ENCODE measurements at regions not wholly inside any gene's neighbourhood (a gene's known extent, or its start where the extent isn't known, plus 50 kb on each side); places are given as distances from the start of the nearest gene placed in this dataset.
A peak's percentile ranks its signal among the peaks of the same experiment; 100 is the strongest.
"Not testable (repeated sequence)": the region's sequence is repeated elsewhere in the genome, so short reads cannot be mapped to it uniquely, and the experiment has no call there.

- not testable (repeated sequence) for H3K27ac ChIP-seq (ENCODE audit: low read depth, low read length); H3K27me3 ChIP-seq (ENCODE audit: control insufficient read depth, insufficient read depth, low read length); H3K9me3 ChIP-seq (ENCODE audit: control insufficient read depth, insufficient read depth, low read length); H3K9ac ChIP-seq (ENCODE audit: low read depth, low read length); H3K4me3 ChIP-seq (ENCODE audit: low read depth, low read length); H3K4me1 ChIP-seq (ENCODE audit: control insufficient read depth, insufficient read depth, low read length); H3K36me3 ChIP-seq (ENCODE audit: control insufficient read depth, insufficient read depth, low read length)
These were observed 127.4 kb upstream of the ANKRD30BL start for GRCh38 chr2:132289138-132289537.

- H3K27me3 ChIP-seq (ENCODE audit: control insufficient read depth, insufficient read depth, low read length) = not testable (repeated sequence)
These were observed 126.8 kb upstream of the GPR39 start for GRCh38 chr2:132289812-132290211.

GRCh38 chr2:132300592-132301378 is 115.8 kb upstream of the GPR39 start:
- not testable (repeated sequence) for H3K27ac ChIP-seq (ENCODE audit: low read depth, low read length); H3K4me3 ChIP-seq (ENCODE audit: low read depth, low read length); H3K36me3 ChIP-seq (ENCODE audit: control insufficient read depth, insufficient read depth, low read length); H3K9me3 ChIP-seq (ENCODE audit: control insufficient read depth, insufficient read depth, low read length); H3K27me3 ChIP-seq (ENCODE audit: control insufficient read depth, insufficient read depth, low read length); H3K4me1 ChIP-seq (ENCODE audit: control insufficient read depth, insufficient read depth, low read length); H3K9ac ChIP-seq (ENCODE audit: low read depth, low read length)

More at GRCh38 chr2:132289812-132290211, 126.8 kb upstream of the GPR39 start:
- not testable (repeated sequence) for H3K9ac ChIP-seq (ENCODE audit: low read depth, low read length); H3K36me3 ChIP-seq (ENCODE audit: control insufficient read depth, insufficient read depth, low read length); H3K27ac ChIP-seq (ENCODE audit: low read depth, low read length); H3K9me3 ChIP-seq (ENCODE audit: control insufficient read depth, insufficient read depth, low read length); H3K4me3 ChIP-seq (ENCODE audit: low read depth, low read length); H3K4me1 ChIP-seq (ENCODE audit: control insufficient read depth, insufficient read depth, low read length)

GRCh38 chr2:132304661-132305380 is 111.8 kb upstream of the GPR39 start:
- H3K9ac ChIP-seq (ENCODE audit: low read depth, low read length); H3K4me1 ChIP-seq (ENCODE audit: control insufficient read depth, insufficient read depth, low read length); H3K36me3 ChIP-seq (ENCODE audit: control insufficient read depth, insufficient read depth, low read length); H3K9me3 ChIP-seq (ENCODE audit: control insufficient read depth, insufficient read depth, low read length); H3K27me3 ChIP-seq (ENCODE audit: control insufficient read depth, insufficient read depth, low read length); H3K27ac ChIP-seq (ENCODE audit: low read depth, low read length): not testable (repeated sequence)
- peak overlapping the region; percentile 67 for H3K4me3 ChIP-seq (ENCODE audit: low read depth, low read length)

DNA sequence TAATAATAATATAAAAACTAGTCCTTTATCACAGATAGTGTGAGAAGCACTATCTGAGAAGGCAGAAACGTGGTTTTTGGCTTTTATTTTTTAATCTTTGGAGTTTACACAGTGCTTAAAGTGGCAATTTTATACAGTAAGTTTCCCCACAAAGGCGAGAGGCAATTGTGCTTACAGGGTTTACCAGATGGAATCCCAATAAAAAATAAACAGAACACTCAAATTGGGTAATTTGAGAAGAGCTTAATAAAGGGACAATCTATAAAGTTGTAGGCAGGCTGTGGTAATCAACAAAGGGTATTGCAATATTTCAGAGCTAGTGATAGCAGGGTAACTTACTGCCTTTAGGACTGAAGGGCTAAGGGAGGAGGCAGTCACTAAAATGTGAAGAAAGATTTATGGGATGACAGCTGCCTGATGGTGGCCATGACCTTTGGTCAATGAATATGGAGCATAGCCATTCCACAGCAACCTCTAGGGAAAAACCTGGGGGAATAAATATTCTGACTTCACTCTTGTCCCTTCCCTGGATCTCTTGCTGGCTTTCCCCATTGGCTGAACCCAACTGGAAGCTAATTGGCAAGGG is 108.9 kb upstream of the GPR39 start:
- H3K9ac ChIP-seq (ENCODE audit: low read depth, low read length); H3K4me1 ChIP-seq (ENCODE audit: control insufficient read depth, insufficient read depth, low read length); H3K27me3 ChIP-seq (ENCODE audit: control insufficient read depth, insufficient read depth, low read length); H3K27ac ChIP-seq (ENCODE audit: low read depth, low read length); H3K9me3 ChIP-seq (ENCODE audit: control insufficient read depth, insufficient read depth, low read length); H3K36me3 ChIP-seq (ENCODE audit: control insufficient read depth, insufficient read depth, low read length); H3K4me3 ChIP-seq (ENCODE audit: low read depth, low read length): not testable (repeated sequence)

GRCh38 chr2:132309203-132309602 is 107.4 kb upstream of the GPR39 start:
- H3K36me3 ChIP-seq (ENCODE audit: control insufficient read depth, insufficient read depth, low read length); H3K4me3 ChIP-seq (ENCODE audit: low read depth, low read length); H3K27ac ChIP-seq (ENCODE audit: low read depth, low read length); H3K4me1 ChIP-seq (ENCODE audit: control insufficient read depth, insufficient read depth, low read length); H3K27me3 ChIP-seq (ENCODE audit: control insufficient read depth, insufficient read depth, low read length); H3K9ac ChIP-seq (ENCODE audit: low read depth, low read length); H3K9me3 ChIP-seq (ENCODE audit: control insufficient read depth, insufficient read depth, low read length): not testable (repeated sequence)

- H3K9ac ChIP-seq (ENCODE audit: low read depth, low read length); H3K4me3 ChIP-seq (ENCODE audit: low read depth, low read length); H3K9me3 ChIP-seq (ENCODE audit: control insufficient read depth, insufficient read depth, low read length); H3K4me1 ChIP-seq (ENCODE audit: control insufficient read depth, insufficient read depth, low read length); H3K36me3 ChIP-seq (ENCODE audit: control insufficient read depth, insufficient read depth, low read length); H3K27ac ChIP-seq (ENCODE audit: low read depth, low read length); H3K27me3 ChIP-seq (ENCODE audit: control insufficient read depth, insufficient read depth, low read length): not testable (repeated sequence)
These were observed 101.1 kb upstream of the GPR39 start for GRCh38 chr2:132315546-132315945.

DNA sequence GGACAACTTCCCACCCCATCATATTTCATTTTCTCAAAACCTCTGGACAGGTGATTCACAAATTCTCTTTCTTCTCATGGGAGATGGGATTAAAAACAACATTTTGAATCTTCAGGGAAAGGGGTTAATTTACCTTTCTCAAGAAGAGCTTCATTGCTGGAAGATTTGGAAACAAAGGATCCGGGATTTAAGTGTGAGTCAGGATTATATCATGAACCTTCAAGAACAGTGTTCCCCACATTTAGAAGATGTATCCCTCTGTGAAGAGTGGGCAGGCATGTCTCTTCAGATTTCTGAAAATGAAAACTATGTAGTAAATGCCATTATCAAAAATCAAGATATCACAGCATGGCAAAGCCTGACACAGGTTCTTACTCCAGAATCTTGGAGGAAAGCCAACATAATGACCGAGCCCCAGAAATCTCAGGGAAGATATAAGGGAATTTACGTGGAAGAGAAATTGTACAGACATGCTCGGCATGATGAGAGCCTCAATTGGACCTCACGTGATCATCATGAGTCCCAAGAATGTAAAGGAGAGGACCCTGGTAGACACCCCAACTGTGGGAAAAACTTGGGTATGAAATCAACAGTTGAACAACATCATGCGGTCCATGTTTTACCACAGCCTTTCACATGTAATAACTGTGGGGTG is 99.5 kb upstream of the GPR39 start:
- H3K9me3 ChIP-seq (ENCODE audit: control insufficient read depth, insufficient read depth, low read length); H3K9ac ChIP-seq (ENCODE audit: low read depth, low read length); H3K27ac ChIP-seq (ENCODE audit: low read depth, low read length); H3K4me1 ChIP-seq (ENCODE audit: control insufficient read depth, insufficient read depth, low read length); H3K27me3 ChIP-seq (ENCODE audit: control insufficient read depth, insufficient read depth, low read length); H3K4me3 ChIP-seq (ENCODE audit: low read depth, low read length); H3K36me3 ChIP-seq (ENCODE audit: control insufficient read depth, insufficient read depth, low read length): not testable (repeated sequence)

DNA sequence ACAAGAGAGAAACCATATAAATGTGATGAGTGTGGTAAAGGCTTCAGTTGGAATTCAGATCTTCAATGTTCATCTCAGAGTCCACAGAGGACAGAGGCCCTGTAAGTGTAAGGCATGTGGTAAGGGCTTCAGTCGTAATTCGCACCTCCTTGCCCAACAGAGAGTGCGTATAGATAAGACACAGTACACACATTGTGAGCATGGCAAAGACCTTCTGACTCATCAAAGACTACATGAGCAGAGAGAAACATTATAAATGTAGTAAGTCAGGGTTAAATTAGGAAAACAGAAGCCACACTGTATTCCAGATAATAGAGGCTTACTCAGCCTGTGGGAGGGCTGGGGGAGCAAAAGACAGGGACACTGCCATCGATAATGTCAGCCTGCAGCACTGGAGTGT is 98.1 kb upstream of the GPR39 start:
- H3K27me3 ChIP-seq (ENCODE audit: control insufficient read depth, insufficient read depth, low read length); H3K9ac ChIP-seq (ENCODE audit: low read depth, low read length); H3K4me3 ChIP-seq (ENCODE audit: low read depth, low read length); H3K27ac ChIP-seq (ENCODE audit: low read depth, low read length); H3K9me3 ChIP-seq (ENCODE audit: control insufficient read depth, insufficient read depth, low read length); H3K4me1 ChIP-seq (ENCODE audit: control insufficient read depth, insufficient read depth, low read length); H3K36me3 ChIP-seq (ENCODE audit: control insufficient read depth, insufficient read depth, low read length): not testable (repeated sequence)

DNA sequence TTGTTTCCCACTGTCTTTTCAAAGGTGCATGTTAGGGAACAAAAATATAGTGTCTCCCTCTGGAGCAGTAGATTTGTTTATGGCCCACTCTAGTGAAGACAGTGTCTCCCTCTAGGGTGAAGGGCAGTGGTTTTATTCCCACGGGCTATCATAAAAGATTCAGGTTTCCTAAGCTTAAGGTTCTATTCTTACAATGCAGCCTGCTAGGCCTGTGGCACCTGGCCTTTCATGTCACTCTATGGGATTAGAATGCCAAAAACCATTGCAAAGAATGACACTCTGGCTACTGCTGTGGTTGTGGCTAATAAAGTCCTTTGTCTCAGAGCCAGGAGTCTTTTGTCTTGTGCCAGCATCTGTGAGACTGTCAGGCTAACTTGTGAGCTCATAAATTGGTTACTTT is 92.6 kb upstream of the GPR39 start:
- not testable (repeated sequence) for H3K9ac ChIP-seq (ENCODE audit: low read depth, low read length); H3K36me3 ChIP-seq (ENCODE audit: control insufficient read depth, insufficient read depth, low read length); H3K27me3 ChIP-seq (ENCODE audit: control insufficient read depth, insufficient read depth, low read length); H3K4me1 ChIP-seq (ENCODE audit: control insufficient read depth, insufficient read depth, low read length); H3K4me3 ChIP-seq (ENCODE audit: low read depth, low read length); H3K9me3 ChIP-seq (ENCODE audit: control insufficient read depth, insufficient read depth, low read length); H3K27ac ChIP-seq (ENCODE audit: low read depth, low read length)
